Keratinocyte (primary cell): ENCODE measurements at regions not wholly inside any gene's neighbourhood (a gene's known extent, or its start where the extent isn't known, plus 50 kb on each side); places are given as distances from the start of the nearest gene placed in this dataset.

ENCODE experiments used
- CTCF ChIP-seq, 3 experiments: IDR thresholded peaks in 1 of 3; conservative IDR thresholded peaks in 1 of 3; optimal IDR thresholded peaks in 1 of 3; 2 replicates in 2 of 3; 3 replicates in 1 of 3; pipeline versions ENCODE3 to v1.5.1; 2011; ENCODE audit warnings: low read length in 3 of 3, mild to moderate bottlenecking in 3 of 3, moderate library complexity in 2 of 3, control low read depth in 1 of 3, inconsistent platforms in 1 of 3; ENCODE audit not compliant: insufficient read depth in 2 of 3; ENCODE audit errors: extremely low read depth in 1 of 3
- EZH2 ChIP-seq: IDR thresholded peaks from one replicate; pipeline ENCODE4 v1.6.1; 2012; ENCODE audit warnings: inconsistent platforms, mild to moderate bottlenecking, low read length, moderate library complexity

GRCh38 chr17:72303787-72304733, 183.2 kb downstream of the SOX9 start:
- TF ChIP-seq CTCF (optimal IDR thresholded peaks at IDR 0.05 in 1 of 3, IDR thresholded peaks at IDR 0.05 in 1 of 3, conservative IDR thresholded peaks at IDR 0.05 in 1 of 3; ENCODE audit: extremely low read depth in 1 of 3, insufficient read depth in 2 of 3, low read length in 3 of 3) (no peak), EZH2 (no peak)
